ENCODE measurements at regions not wholly inside any gene's neighbourhood (a gene's known extent, or its start where the extent isn't known, plus 50 kb on each side); places are given as distances from the start of the nearest gene placed in this dataset.

GRCh38 chr10:44647473-44647872 is 262.6 kb upstream of the CXCL12 start:
- ATAC-seq = no peak

DNA sequence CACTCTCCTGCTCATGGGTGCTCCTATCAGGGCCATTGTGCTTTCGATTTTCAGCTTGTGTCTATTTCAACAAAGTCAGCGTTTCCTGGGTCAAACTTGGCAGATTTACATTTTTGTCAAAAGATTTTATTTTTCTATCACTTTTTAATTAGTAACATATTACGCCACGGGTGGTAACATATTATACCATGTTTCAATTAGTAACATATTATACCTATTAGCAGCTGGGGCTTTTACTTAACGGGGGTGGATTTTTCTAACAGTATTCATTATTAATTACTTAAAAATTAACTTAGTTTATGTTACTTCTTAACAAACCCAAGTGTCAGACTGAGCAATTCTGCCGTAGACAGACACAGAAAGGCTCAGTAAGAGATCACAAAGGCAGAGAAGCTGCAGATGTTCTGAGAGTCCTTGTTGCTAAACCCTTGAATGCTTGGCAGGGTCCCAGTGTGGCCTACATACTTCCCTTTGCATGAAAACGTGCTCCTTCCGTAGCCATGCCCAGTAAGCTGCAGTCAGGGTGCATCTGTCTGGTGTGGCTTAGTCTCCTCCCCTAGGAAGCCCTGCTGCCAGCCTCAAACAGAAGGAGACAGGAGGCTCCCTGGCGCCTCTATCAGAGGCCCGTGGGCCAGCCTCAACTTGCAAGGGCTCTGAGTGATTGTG is 263.1 kb upstream of the CXCL12 start:
- no peak for ATAC-seq
- TF ChIP-seq TOX (CRISPR knock-in tag; IDR thresholded peaks at IDR 0.05; ENCODE audit: borderline replicate concordance) (no peak), CSRNP3 (CRISPR knock-in tag; IDR thresholded peaks at IDR 0.05) (no peak), ZFP3 (CRISPR knock-in tag; IDR thresholded peaks at IDR 0.05) (no peak), ZNF8 (CRISPR knock-in tag; IDR thresholded peaks at IDR 0.05) (no peak), ZNF565 (CRISPR knock-in tag; conservative IDR thresholded peaks at IDR 0.05; ENCODE audit: low read depth) (no peak), ZC3H10 (CRISPR knock-in tag; IDR thresholded peaks at IDR 0.05) (no peak), ISL1 (CRISPR knock-in tag; IDR thresholded peaks at IDR 0.05) (no peak), PPARA (CRISPR knock-in tag; IDR thresholded peaks at IDR 0.05; ENCODE audit: borderline replicate concordance) (no peak), CSDC2 (CRISPR knock-in tag; IDR thresholded peaks at IDR 0.05) (no peak), TCF4 (CRISPR knock-in tag; IDR thresholded peaks at IDR 0.05; ENCODE audit: borderline replicate concordance) (no peak), RARB (CRISPR knock-in tag; IDR thresholded peaks at IDR 0.05) (no peak), GLIS3 (CRISPR knock-in tag; IDR thresholded peaks at IDR 0.05) (no peak), TSHZ2 (CRISPR knock-in tag; IDR thresholded peaks at IDR 0.05) (no peak)
- TF ChIP-seq, protein P1, sequence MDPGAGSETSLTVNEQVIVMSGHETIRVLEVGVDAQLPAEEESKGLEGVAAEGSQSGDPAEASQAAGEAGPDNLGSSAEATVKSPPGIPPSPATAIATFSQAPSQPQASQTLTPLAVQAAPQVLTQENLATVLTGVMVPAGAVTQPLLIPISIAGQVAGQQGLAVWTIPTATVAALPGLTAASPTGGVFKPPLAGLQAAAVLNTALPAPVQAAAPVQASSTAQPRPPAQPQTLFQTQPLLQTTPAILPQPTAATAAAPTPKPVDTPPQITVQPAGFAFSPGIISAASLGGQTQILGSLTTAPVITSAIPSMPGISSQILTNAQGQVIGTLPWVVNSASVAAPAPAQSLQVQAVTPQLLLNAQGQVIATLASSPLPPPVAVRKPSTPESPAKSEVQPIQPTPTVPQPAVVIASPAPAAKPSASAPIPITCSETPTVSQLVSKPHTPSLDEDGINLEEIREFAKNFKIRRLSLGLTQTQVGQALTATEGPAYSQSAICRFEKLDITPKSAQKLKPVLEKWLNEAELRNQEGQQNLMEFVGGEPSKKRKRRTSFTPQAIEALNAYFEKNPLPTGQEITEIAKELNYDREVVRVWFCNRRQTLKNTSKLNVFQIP (CRISPR knock-in tag; IDR thresholded peaks at IDR 0.05; ENCODE audit: borderline replicate concordance, low read depth) = no peak

More at GRCh38 chr10:44647473-44647872, 262.6 kb upstream of the CXCL12 start:
- TF ChIP-seq CREB5 (CRISPR knock-in tag; IDR thresholded peaks at IDR 0.05; ENCODE audit: low read depth) (no peak), GLIS3 (CRISPR knock-in tag; IDR thresholded peaks at IDR 0.05) (no peak), PATZ1 (CRISPR knock-in tag; IDR thresholded peaks at IDR 0.05; ENCODE audit: borderline replicate concordance) (no peak), OSR1 (CRISPR knock-in tag; IDR thresholded peaks at IDR 0.05) (no peak), SNAI2 (CRISPR knock-in tag; IDR thresholded peaks at IDR 0.05) (no peak), ZNF565 (CRISPR knock-in tag; conservative IDR thresholded peaks at IDR 0.05; ENCODE audit: low read depth) (no peak), ZNF8 (CRISPR knock-in tag; IDR thresholded peaks at IDR 0.05) (no peak), TSHZ2 (CRISPR knock-in tag; IDR thresholded peaks at IDR 0.05) (no peak), RARB (CRISPR knock-in tag; IDR thresholded peaks at IDR 0.05) (no peak)

All from SK-N-SH treated with all-trans-retinoic acid at 6 μM for 48 hours (cell line).